ENCODE measurements at regions not wholly inside any gene's neighbourhood (a gene's known extent, or its start where the extent isn't known, plus 50 kb on each side); places are given as distances from the start of the nearest gene placed in this dataset.

DNA sequence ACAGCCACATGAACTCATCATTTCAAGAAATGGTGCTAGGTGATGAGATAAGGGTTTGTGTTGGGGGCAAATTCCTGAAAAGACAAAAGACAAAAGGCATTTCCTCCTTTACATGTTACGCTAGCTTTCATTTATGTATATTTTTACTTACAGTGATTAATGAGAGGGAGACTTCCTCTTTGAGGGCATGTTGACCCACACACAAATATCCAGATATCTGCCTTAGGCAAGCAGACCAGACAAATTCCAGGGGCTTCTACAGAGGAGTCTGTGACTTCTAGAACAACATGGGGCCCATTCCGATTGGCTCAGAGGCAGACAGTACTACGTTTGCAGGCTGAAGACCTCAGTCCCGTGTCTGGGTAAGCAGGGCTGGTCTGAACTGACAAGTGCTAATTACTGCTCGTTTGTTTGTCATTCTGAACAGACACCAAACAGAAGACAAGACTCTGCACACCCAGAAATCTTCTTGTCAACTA, 74.8 kb upstream of the ST6GAL2 start (continued):
- TF ChIP-seq REST (IDR thresholded peaks at IDR 0.05; ENCODE audit: unreplicated experiment) (no peak), ZNF114 (CRISPR knock-in tag; IDR thresholded peaks at IDR 0.05) (no peak), NANOG (IDR thresholded peaks at IDR 0.05; ENCODE audit: borderline replicate concordance) (no peak), CREB1 (CRISPR knock-in tag; IDR thresholded peaks at IDR 0.05; ENCODE audit: low read depth) (no peak), POLR2AphosphoS5 (IDR thresholded peaks at IDR 0.05; ENCODE audit: low read depth) (no peak)
- TF ChIP-seq, protein P1, sequence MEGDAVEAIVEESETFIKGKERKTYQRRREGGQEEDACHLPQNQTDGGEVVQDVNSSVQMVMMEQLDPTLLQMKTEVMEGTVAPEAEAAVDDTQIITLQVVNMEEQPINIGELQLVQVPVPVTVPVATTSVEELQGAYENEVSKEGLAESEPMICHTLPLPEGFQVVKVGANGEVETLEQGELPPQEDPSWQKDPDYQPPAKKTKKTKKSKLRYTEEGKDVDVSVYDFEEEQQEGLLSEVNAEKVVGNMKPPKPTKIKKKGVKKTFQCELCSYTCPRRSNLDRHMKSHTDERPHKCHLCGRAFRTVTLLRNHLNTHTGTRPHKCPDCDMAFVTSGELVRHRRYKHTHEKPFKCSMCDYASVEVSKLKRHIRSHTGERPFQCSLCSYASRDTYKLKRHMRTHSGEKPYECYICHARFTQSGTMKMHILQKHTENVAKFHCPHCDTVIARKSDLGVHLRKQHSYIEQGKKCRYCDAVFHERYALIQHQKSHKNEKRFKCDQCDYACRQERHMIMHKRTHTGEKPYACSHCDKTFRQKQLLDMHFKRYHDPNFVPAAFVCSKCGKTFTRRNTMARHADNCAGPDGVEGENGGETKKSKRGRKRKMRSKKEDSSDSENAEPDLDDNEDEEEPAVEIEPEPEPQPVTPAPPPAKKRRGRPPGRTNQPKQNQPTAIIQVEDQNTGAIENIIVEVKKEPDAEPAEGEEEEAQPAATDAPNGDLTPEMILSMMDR (conservative IDR thresholded peaks at IDR 0.05; ENCODE audit: low read depth in 2 of 2), result no peak

GRCh38 chr2:106961328-106961727, 75.4 kb upstream of the ST6GAL2 start:
- DNase-seq (ENCODE audit: low spot score) (no peak), ATAC-seq (no peak)
- Histone ChIP-seq H3K27ac (ENCODE audit: low read depth) (no peak overlapping the region), H3K79me2 (replicated peaks; ENCODE audit: insufficient read depth) (no peaks in the 10 kb centered on the region), H3K4me1 (ENCODE audit: insufficient read depth) (0 out of 2 replicates have a peak, but pooled peaks cover 6% of the 10 kb centered on the region), H3K36me3 (ENCODE audit: insufficient read depth) (no peaks in the 10 kb centered on the region), H3K9me2 (ENCODE audit: insufficient read depth) (no peaks in the 10 kb centered on the region), H3K27me3 (ENCODE audit: insufficient read depth) (no peaks in the 10 kb centered on the region), H3K4me3 (no peak overlapping the region), H3F3A (replicated peaks; ENCODE audit: low read depth) (no peaks in the 10 kb centered on the region), H4K20me1 (replicated peaks; ENCODE audit: insufficient read depth) (no peaks in the 10 kb centered on the region), H2AFZ (no peak overlapping the region; the same call in 1 of the 2 replicates), H3K4me2 (no peak overlapping the region)
- H3K27ac Mint-ChIP-seq, result no peak overlapping the region
- no peak overlapping the region for H3K4me3 Mint-ChIP-seq
- H3K27me3 Mint-ChIP-seq (ENCODE audit: insufficient read depth, low read depth, poor library complexity), result no peaks in the 10 kb centered on the region
- H3K36me3 Mint-ChIP-seq (ENCODE audit: low read depth), result no peaks in the 10 kb centered on the region
- H3K9me3 Mint-ChIP-seq, result no peaks in the 10 kb centered on the region
- H3K4me1 Mint-ChIP-seq, result peaks cover 8% of the 10 kb centered on the region; the same call in 2 of the 3 replicates
- no peak for TF ChIP-seq JUNB (IDR thresholded peaks at IDR 0.05; ENCODE audit: unreplicated experiment)
- no peak for TF ChIP-seq NANOG (IDR thresholded peaks at IDR 0.05; ENCODE audit: borderline replicate concordance)
- TF ChIP-seq ZNF114 (CRISPR knock-in tag; IDR thresholded peaks at IDR 0.05), result no peak
- TF ChIP-seq STAT1 (IDR thresholded peaks at IDR 0.05; ENCODE audit: unreplicated experiment), result no peak
- TF ChIP-seq REST (IDR thresholded peaks at IDR 0.05; ENCODE audit: unreplicated experiment), result no peak
- TF ChIP-seq ZNF462 (CRISPR knock-in tag; IDR thresholded peaks at IDR 0.05), result no peak
